ENCODE measurements at regions not wholly inside any gene's neighbourhood (a gene's known extent, or its start where the extent isn't known, plus 50 kb on each side); places are given as distances from the start of the nearest gene placed in this dataset.

DNA sequence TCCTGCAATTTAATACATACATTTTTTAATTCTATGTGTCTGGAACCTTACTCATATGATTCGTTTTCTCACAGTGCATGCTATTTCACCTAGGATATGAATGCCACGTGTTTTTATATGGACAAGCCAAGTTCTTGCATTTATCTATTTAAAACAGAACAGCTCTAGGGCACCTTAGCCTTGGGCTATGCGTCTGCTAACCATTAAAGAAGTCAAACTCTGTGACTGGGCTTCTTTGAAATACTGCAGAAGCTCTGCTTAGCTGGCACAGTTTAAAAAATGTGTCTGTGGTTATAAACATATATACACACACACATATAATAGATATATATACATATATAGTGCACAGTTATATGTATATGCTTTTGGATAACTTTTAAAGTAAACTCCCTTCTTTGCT lies 890.8 kb upstream of the KLHL29 start:
- no peaks in the 10 kb centered on the region for H3K4me1 Mint-ChIP-seq
- ChIA-PET POLR2A (no interaction called here), CTCF (no interaction called here)
- H3K36me3 Mint-ChIP-seq = no peaks in the 10 kb centered on the region; the same call in 1 of the 2 replicates
- no peak for DNase-seq (ENCODE audit: low spot score)
- no peak overlapping the region for H3K4me3 Mint-ChIP-seq
- no peak overlapping the region for H3K27ac Mint-ChIP-seq
- H3K9me3 Mint-ChIP-seq = peaks cover 32% of the 10 kb centered on the region
- no peak for TF ChIP-seq CREB1 (CRISPR knock-in tag; IDR thresholded peaks at IDR 0.05)
- TF ChIP-seq NR1H2 (CRISPR knock-in tag; IDR thresholded peaks at IDR 0.05) = no peak
- no peak for TF ChIP-seq ZNF671 (CRISPR knock-in tag; IDR thresholded peaks at IDR 0.05)
- no peak for TF ChIP-seq CBFB (CRISPR knock-in tag; IDR thresholded peaks at IDR 0.05; ENCODE audit: low read depth)
- TF ChIP-seq ZNF138 (CRISPR knock-in tag; conservative IDR thresholded peaks at IDR 0.05) = no peak
- TF ChIP-seq TP53 (CRISPR knock-in tag; IDR thresholded peaks at IDR 0.05) = no peak
- no peak for TF ChIP-seq E2F4 (CRISPR knock-in tag; IDR thresholded peaks at IDR 0.05; ENCODE audit: borderline replicate concordance, low read depth)
- no peak for TF ChIP-seq NR2C2 (CRISPR knock-in tag; IDR thresholded peaks at IDR 0.05)
- no peak for ATAC-seq
- no peaks in the 10 kb centered on the region for H3K27me3 Mint-ChIP-seq (ENCODE audit: low read depth)

- Mint-ChIP-seq H3K27ac (no peak overlapping the region), H3K9me3 (0 out of 2 replicates have a peak, but pooled peaks cover 13% of the 10 kb centered on the region), H3K27me3 (ENCODE audit: low read depth) (no peaks in the 10 kb centered on the region), H3K36me3 (no peaks in the 10 kb centered on the region), H3K4me3 (no peak overlapping the region), H3K4me1 (peaks cover 10% of the 10 kb centered on the region)
- no peak for ATAC-seq
- TF ChIP-seq NFYB (CRISPR knock-in tag; conservative IDR thresholded peaks at IDR 0.05; ENCODE audit: low read depth) (no peak), MLX (CRISPR knock-in tag; IDR thresholded peaks at IDR 0.05) (no peak), FOXJ3 (CRISPR knock-in tag; IDR thresholded peaks at IDR 0.05; ENCODE audit: borderline replicate concordance) (no peak), HMGA2 (CRISPR knock-in tag; IDR thresholded peaks at IDR 0.05) (peak; percentile 28; the same call in 1 of the 2 replicates), TEAD4 (CRISPR knock-in tag; IDR thresholded peaks at IDR 0.05) (no peak), SP1 (CRISPR knock-in tag; conservative IDR thresholded peaks at IDR 0.05) (no peak)
- TF ChIP-seq, protein P1, sequence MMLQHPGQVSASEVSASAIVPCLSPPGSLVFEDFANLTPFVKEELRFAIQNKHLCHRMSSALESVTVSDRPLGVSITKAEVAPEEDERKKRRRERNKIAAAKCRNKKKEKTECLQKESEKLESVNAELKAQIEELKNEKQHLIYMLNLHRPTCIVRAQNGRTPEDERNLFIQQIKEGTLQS (CRISPR knock-in tag; conservative IDR thresholded peaks at IDR 0.05) = no peak
- TF ChIP-seq, protein P2, sequence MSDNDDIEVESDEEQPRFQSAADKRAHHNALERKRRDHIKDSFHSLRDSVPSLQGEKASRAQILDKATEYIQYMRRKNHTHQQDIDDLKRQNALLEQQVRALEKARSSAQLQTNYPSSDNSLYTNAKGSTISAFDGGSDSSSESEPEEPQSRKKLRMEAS (CRISPR knock-in tag; IDR thresholded peaks at IDR 0.05) = no peak
- CTCF ChIA-PET = no interaction called here
- no peak for DNase-seq (ENCODE audit: low spot score)
- POLR2A ChIA-PET = no interaction called here
These were observed 887.9 kb upstream of the KLHL29 start for GRCh38 chr2:22497064-22497463.

DNA sequence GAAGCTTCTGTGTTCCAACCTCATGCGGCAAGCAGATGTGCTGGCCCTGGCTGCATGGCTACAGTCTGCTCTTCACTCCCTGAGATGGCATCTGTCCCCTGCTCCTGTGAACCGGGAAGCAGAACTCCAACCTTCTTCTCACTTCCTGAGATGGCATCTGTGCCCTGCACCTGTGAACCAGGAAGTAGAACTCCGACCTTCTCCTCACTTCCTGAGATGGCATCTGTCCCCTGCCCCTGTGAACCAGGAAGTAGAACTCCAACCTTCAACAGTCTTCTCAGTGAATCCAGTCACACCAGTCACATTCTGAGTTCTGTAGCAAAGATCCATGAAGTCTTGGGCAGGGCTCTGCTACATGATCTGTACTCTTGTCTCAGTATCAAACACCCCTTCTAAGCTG lies 887.2 kb upstream of the KLHL29 start:
- Mint-ChIP-seq H3K4me1 (peaks cover 10% of the 10 kb centered on the region), H3K4me3 (no peak overlapping the region), H3K9me3 (0 out of 2 replicates have a peak, but pooled peaks cover 13% of the 10 kb centered on the region), H3K36me3 (no peaks in the 10 kb centered on the region), H3K27me3 (ENCODE audit: low read depth) (no peaks in the 10 kb centered on the region), H3K27ac (no peak overlapping the region)
- POLR2A ChIA-PET = interaction anchor here (1.0 kb wide), 1 partner anchor 33 kb away, joined by 4 read pairs; no protein-coding TSS in a partner anchor
- no peak for ATAC-seq
- CTCF ChIA-PET = no interaction called here
- DNase-seq (ENCODE audit: low spot score) = no peak
- TF ChIP-seq FOXJ3 (CRISPR knock-in tag; IDR thresholded peaks at IDR 0.05; ENCODE audit: borderline replicate concordance) = no peak
- no peak for TF ChIP-seq RORB (CRISPR knock-in tag; IDR thresholded peaks at IDR 0.05)
- TF ChIP-seq, protein P3, sequence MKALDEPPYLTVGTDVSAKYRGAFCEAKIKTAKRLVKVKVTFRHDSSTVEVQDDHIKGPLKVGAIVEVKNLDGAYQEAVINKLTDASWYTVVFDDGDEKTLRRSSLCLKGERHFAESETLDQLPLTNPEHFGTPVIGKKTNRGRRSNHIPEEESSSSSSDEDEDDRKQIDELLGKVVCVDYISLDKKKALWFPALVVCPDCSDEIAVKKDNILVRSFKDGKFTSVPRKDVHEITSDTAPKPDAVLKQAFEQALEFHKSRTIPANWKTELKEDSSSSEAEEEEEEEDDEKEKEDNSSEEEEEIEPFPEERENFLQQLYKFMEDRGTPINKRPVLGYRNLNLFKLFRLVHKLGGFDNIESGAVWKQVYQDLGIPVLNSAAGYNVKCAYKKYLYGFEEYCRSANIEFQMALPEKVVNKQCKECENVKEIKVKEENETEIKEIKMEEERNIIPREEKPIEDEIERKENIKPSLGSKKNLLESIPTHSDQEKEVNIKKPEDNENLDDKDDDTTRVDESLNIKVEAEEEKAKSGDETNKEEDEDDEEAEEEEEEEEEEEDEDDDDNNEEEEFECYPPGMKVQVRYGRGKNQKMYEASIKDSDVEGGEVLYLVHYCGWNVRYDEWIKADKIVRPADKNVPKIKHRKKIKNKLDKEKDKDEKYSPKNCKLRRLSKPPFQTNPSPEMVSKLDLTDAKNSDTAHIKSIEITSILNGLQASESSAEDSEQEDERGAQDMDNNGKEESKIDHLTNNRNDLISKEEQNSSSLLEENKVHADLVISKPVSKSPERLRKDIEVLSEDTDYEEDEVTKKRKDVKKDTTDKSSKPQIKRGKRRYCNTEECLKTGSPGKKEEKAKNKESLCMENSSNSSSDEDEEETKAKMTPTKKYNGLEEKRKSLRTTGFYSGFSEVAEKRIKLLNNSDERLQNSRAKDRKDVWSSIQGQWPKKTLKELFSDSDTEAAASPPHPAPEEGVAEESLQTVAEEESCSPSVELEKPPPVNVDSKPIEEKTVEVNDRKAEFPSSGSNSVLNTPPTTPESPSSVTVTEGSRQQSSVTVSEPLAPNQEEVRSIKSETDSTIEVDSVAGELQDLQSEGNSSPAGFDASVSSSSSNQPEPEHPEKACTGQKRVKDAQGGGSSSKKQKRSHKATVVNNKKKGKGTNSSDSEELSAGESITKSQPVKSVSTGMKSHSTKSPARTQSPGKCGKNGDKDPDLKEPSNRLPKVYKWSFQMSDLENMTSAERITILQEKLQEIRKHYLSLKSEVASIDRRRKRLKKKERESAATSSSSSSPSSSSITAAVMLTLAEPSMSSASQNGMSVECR (CRISPR knock-in tag; IDR thresholded peaks at IDR 0.05; ENCODE audit: borderline replicate concordance) = no peak
- TF ChIP-seq GTF2I (CRISPR knock-in tag; conservative IDR thresholded peaks at IDR 0.05) = no peak
- TF ChIP-seq NFE2L1 (CRISPR knock-in tag; IDR thresholded peaks at IDR 0.05) = no peak
- TF ChIP-seq TEAD1 (CRISPR knock-in tag; IDR thresholded peaks at IDR 0.05) = no peak
- no peak for TF ChIP-seq ATF1 (CRISPR knock-in tag; IDR thresholded peaks at IDR 0.05)
- no peak for TF ChIP-seq ZNF317 (CRISPR knock-in tag; IDR thresholded peaks at IDR 0.05; ENCODE audit: borderline replicate concordance, low read depth)
- TF ChIP-seq IRF2 (CRISPR knock-in tag; IDR thresholded peaks at IDR 0.05; ENCODE audit: borderline replicate concordance, low read depth) = no peak
- no peak for TF ChIP-seq CTCF (IDR thresholded peaks at IDR 0.05)
- no peak for TF ChIP-seq NR2C2 (CRISPR knock-in tag; IDR thresholded peaks at IDR 0.05)
- no peak for TF ChIP-seq MYBL2 (CRISPR knock-in tag; IDR thresholded peaks at IDR 0.05)
- no peak for TF ChIP-seq TCF7 (CRISPR knock-in tag; IDR thresholded peaks at IDR 0.05; ENCODE audit: low read depth)

Data from WTC11 (cell line).